AG09319 (cell line): ENCODE measurements at regions not wholly inside any gene's neighbourhood (a gene's known extent, or its start where the extent isn't known, plus 50 kb on each side); places are given as distances from the start of the nearest gene placed in this dataset.

Experiments used
- DNase-seq: peaks from one replicate; pipeline ENCODE4 v3.0.0-alpha.2; 2010; ENCODE audit warnings: low read depth; ENCODE audit errors: extremely low read depth
- TF ChIP-seq, protein P1 (sequence below): IDR thresholded peaks from 2 replicates; pipeline ENCODE4 v1.5.1; 2011; ENCODE audit warnings: low read depth, mild to moderate bottlenecking, inconsistent platforms, low read length, moderate library complexity

DNA sequence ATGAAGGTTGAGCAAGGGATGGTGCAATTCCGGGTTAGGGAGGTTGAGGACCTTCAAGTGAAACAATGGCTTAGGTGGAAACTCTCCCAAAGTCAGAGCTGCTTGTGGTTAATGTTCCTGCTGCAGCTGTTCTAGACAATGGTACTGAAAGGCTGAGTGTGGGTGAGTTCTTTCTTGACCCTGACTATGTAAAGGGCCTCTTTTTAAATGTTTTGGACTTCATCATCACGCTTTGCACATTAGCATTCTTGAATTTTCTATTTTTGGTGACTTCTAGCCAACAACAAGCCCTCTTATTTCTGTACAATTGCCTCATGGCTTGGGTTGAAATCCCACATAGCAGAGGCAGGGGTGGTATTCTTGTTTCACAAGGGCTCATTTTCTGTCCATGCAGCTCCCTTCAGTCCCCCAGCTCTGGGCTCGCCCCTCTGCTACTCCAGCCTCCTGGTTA, 136.3 kb upstream of the ANKRD55 start:
- TF ChIP-seq, protein P1, sequence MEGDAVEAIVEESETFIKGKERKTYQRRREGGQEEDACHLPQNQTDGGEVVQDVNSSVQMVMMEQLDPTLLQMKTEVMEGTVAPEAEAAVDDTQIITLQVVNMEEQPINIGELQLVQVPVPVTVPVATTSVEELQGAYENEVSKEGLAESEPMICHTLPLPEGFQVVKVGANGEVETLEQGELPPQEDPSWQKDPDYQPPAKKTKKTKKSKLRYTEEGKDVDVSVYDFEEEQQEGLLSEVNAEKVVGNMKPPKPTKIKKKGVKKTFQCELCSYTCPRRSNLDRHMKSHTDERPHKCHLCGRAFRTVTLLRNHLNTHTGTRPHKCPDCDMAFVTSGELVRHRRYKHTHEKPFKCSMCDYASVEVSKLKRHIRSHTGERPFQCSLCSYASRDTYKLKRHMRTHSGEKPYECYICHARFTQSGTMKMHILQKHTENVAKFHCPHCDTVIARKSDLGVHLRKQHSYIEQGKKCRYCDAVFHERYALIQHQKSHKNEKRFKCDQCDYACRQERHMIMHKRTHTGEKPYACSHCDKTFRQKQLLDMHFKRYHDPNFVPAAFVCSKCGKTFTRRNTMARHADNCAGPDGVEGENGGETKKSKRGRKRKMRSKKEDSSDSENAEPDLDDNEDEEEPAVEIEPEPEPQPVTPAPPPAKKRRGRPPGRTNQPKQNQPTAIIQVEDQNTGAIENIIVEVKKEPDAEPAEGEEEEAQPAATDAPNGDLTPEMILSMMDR, result no peak
- no peak for DNase-seq

DNA sequence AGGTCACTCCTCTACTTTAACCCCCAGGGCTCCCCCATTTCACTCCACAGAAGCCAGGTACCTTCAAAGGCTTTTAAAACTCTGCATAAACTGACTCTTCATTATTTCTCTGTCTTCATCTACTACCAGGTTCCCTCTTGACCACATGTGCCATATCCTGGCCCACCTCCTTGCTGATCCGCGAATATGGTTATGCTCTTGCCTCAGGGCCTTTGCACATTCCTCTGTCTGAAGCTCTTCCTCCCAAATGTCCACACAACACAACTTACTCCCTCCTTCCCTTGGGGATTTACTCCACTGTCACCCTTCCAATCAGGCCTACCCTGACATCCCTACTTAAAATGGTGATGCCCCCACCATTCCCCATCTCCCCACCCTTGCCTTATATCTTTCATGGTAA, 134.6 kb upstream of the ANKRD55 start:
- TF ChIP-seq, protein P1, result no peak
- no peak for DNase-seq

DNA sequence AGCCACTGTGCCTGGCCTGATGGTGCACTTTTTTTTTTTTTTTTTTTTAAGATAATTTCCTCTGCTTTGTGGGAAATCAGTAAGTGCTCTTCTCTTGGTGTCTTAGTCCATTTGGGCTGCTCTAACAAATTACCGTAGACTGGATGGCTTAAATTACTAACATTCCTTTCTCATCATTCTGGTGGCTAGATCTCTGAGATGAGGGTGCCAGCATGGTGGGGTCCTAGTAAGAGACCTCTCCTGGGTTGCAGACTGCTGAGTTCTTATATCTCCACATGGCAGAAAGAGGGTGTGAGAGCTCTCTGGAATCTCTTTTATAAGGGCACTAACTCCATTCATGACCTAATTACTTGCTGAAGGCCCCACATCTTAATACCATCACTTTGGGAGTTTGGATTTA, 133.9 kb upstream of the ANKRD55 start:
- TF ChIP-seq, protein P1, result no peak
- DNase-seq, result no peak

DNA sequence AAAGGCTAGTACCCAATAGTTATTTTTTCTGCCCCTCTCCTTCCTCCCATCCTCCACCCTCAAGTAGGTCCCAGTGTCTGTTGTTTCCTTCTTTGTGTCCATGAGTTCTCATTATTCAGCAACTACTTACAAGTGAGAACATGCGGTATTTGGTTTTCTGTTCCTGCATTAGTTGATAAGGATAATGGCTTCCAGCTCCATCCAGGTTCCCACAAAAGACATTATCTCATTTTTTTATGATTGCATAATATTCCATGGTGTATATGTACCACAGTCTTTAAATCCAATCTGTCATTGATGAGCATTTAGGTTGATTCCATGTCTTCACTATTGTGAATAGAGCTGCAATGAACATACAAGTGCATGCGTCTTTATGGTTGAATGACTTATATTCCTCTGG, 128.3 kb upstream of the ANKRD55 start:
- no peak for DNase-seq
- TF ChIP-seq, protein P1, result no peak

DNA sequence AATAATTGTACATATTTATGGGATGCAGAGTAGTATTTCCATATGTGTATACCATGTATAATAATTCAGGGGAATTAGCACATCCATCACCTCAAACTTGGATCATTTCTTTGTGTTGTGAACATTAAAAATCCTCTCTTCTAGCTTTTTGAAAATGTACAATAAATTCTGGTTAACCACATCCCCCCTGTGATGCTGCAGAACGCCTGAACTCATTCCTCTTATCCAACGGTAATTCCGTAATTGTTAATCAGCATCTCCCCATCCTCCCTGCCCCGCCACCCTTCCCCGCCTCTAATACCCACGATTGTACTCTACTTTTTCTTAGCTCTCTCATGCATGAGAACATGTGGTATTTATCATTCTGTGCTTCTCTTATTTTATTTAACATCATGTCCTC, 127.7 kb upstream of the ANKRD55 start:
- TF ChIP-seq, protein P1, result no peak
- DNase-seq, result no peak

DNA sequence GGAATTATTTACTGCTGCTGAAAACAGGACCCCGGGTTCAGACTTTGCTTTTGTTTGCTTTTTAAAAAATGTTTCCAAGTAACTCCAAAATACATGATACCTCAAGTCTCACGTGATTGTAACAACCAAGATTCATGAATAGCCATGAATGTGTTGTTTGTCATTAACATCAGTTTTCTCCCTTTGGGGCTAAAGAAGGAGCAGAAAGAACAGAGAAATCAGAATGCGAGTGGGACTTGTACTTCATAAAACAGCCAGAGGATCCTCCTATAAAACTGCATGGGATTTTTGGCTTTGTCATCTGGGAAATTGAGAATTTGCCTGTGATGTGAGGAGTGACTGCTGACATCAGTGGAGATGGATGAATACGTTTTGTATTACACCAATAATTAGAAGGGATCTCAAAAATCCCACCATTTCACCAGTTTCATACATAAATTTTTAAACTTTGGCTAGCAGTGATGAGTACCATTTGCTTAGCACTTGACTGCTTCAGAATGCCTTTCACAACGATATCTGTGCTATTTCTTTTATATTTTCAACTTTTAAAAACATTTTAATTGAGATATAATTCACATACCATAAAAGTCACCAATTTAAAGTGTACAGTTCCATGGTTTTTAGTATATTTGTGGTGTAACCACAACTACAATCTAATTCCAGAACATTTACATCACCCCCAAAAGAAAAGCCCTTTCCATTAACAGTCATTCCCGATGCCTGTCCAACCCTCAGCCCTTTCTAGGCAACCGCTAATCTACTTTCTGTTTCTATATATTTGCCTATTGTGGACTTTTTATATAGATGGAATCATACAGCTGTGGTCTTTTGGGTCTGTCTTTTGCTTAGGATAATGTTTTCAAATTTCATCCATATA, 126.9 kb upstream of the ANKRD55 start:
- TF ChIP-seq, protein P1, result no peak
- DNase-seq, result no peak

DNA sequence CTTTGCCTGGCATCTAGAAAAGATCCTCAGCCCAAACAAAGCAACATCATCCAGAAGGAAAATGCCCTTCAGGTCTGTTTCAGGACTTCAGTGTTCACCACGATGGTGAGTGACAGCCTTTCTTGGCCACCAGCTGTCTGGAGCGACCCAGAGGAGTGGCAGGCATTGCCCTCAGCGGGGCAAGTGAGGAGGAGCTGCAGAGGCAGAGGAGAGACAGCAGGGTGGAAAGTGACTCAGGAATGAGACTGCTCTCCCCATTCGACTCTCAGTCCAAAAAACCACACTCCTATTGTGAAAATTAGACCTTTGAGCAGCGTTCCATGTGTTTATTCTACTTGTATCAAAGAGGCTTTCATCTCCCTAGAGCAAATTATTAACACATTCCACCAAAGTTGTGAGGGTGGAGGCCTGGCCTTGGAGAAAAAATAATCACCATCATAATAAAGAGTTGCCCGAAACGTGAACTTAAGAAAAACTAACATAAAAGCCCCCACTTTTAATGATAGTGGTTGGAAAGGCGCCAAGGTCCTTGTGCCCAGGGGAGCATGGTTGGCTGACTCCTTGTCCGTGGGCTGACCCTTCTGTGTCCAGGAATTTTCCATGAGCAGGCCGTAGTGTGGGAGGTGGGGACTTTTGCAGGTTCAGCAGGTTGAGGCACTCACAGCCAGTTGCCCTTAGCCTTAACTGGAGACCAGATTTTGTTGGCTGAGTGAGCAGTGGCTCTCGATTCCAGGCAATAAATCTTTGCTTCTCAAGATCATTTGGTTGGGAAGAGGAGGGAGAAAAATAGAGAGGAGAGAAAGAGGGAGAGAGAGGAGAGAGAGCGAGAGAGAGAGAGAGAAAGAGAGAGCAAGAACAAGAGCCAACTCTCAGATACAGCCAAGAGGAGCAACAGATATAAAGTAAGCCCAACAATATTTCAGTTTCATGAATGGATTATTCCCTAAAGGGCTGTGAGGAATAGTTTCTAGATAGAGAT, 125.9 kb upstream of the ANKRD55 start:
- no peak for DNase-seq
- TF ChIP-seq, protein P1, result no peak
